ENCODE measurements at regions not wholly inside any gene's neighbourhood (a gene's known extent, or its start where the extent isn't known, plus 50 kb on each side); places are given as distances from the start of the nearest gene placed in this dataset.

GRCh38 chr3:20743553-20744321, 557.7 kb upstream of the SGO1 start:
- Histone ChIP-seq H3K9me3 (ENCODE audit: control insufficient read depth in 2 of 3, insufficient read depth in 1 of 3, low read length in 3 of 3) (no peaks in the 10 kb centered on the region), H3K4me1 (ENCODE audit: control insufficient read depth in 2 of 3, insufficient read depth in 2 of 3, low read depth in 1 of 3, low read length in 3 of 3) (no peaks in the 10 kb centered on the region), H3K4me3 (ENCODE audit: low read length in 3 of 3) (no peak overlapping the region), H3K9ac (ENCODE audit: low read length in 3 of 3) (no peak overlapping the region), H3K36me3 (ENCODE audit: control insufficient read depth in 2 of 3, insufficient read depth in 3 of 3, low read length in 3 of 3) (no peaks in the 10 kb centered on the region), H3K27me3 (ENCODE audit: control insufficient read depth, insufficient read depth, low read length) (no peaks in the 10 kb centered on the region), H3K27ac (ENCODE audit: low read depth in 2 of 2, low read length in 2 of 2) (no peak overlapping the region)
- DNase-seq = peak in 2 of 5 donors; percentile 41 to 66
- intact Hi-C loops (cut with DNase I) = no loop called here
- FAIRE-seq = no peak
- no peak for TF ChIP-seq CTCF (IDR thresholded peaks at IDR 0.05; ENCODE audit: borderline replicate concordance, extremely low read depth, insufficient read depth)

- Histone ChIP-seq H3K4me1 (ENCODE audit: control insufficient read depth in 2 of 3, insufficient read depth in 2 of 3, low read depth in 1 of 3, low read length in 3 of 3) (no peaks in the 10 kb centered on the region), H3K27me3 (ENCODE audit: control insufficient read depth, insufficient read depth, low read length) (no peaks in the 10 kb centered on the region), H3K9me3 (ENCODE audit: control insufficient read depth in 2 of 3, insufficient read depth in 1 of 3, low read length in 3 of 3) (no peaks in the 10 kb centered on the region), H3K9ac (ENCODE audit: low read length in 3 of 3) (no peak overlapping the region), H3K27ac (ENCODE audit: low read depth in 2 of 2, low read length in 2 of 2) (no peak overlapping the region), H3K4me3 (ENCODE audit: low read length in 3 of 3) (no peak overlapping the region), H3K36me3 (ENCODE audit: control insufficient read depth in 2 of 3, insufficient read depth in 3 of 3, low read length in 3 of 3) (no peaks in the 10 kb centered on the region)
- TF ChIP-seq CTCF (IDR thresholded peaks at IDR 0.05; ENCODE audit: borderline replicate concordance, extremely low read depth, insufficient read depth) = no peak
- intact Hi-C loops (cut with DNase I) = no loop called here
- DNase-seq = peak in 2 of 5 donors; percentile 13 to 36
- no peak for FAIRE-seq
These were observed 557.0 kb upstream of the SGO1 start for GRCh38 chr3:20742903-20743552.

- no peaks in the 10 kb centered on the region for H3K36me3 ChIP-seq (ENCODE audit: control insufficient read depth in 2 of 3, insufficient read depth in 3 of 3, low read length in 3 of 3)
- H3K27me3 ChIP-seq (ENCODE audit: control insufficient read depth, insufficient read depth, low read length) = no peaks in the 10 kb centered on the region
- no peak for TF ChIP-seq CTCF (IDR thresholded peaks at IDR 0.05; ENCODE audit: borderline replicate concordance, extremely low read depth, insufficient read depth)
- intact Hi-C loops (cut with DNase I) = no loop called here
- H3K4me1 ChIP-seq (ENCODE audit: control insufficient read depth in 2 of 3, insufficient read depth in 2 of 3, low read depth in 1 of 3, low read length in 3 of 3) = no peaks in the 10 kb centered on the region
- no peak overlapping the region for H3K9ac ChIP-seq (ENCODE audit: low read length in 3 of 3)
- H3K27ac ChIP-seq (ENCODE audit: low read depth in 2 of 2, low read length in 2 of 2) = no peak overlapping the region
- H3K9me3 ChIP-seq (ENCODE audit: control insufficient read depth in 2 of 3, insufficient read depth in 1 of 3, low read length in 3 of 3) = no peaks in the 10 kb centered on the region
- no peak overlapping the region for H3K4me3 ChIP-seq (ENCODE audit: low read length in 3 of 3)
- DNase-seq (no peak), FAIRE-seq (no peak)
These were observed 555.4 kb upstream of the SGO1 start for GRCh38 chr3:20741381-20741780.
